GM12801 (cell line): ENCODE measurements at regions not wholly inside any gene's neighbourhood (a gene's known extent, or its start where the extent isn't known, plus 50 kb on each side); places are given as distances from the start of the nearest gene placed in this dataset.

Source experiments
- TF ChIP-seq, protein P1 (sequence below): IDR thresholded peaks from one replicate; pipeline ENCODE4 v1.5.1; 2011; ENCODE audit warnings: control low read depth; ENCODE audit not compliant: insufficient read length; ENCODE audit errors: extremely low read depth

DNA sequence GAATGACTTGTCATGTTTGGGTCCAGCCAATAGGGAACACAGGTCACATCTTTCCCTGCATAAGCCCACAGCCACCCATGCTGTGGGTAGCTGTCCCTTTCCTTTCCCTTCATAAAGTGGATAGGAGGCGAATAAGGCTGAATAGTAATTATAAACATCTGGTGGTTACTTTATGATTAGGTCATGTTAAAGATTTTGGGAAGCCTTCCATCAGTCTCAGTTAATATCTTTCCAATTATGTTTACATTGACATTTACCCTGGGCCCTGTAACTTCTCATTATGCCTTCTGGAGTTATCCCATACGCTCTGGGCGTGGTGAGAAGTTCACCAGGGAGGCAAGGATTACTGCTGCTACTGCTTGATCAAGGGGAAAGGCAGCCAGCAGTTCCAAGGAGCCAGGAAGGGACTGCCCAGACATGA is 197.2 kb downstream of the HLX start:
- TF ChIP-seq, protein P1, sequence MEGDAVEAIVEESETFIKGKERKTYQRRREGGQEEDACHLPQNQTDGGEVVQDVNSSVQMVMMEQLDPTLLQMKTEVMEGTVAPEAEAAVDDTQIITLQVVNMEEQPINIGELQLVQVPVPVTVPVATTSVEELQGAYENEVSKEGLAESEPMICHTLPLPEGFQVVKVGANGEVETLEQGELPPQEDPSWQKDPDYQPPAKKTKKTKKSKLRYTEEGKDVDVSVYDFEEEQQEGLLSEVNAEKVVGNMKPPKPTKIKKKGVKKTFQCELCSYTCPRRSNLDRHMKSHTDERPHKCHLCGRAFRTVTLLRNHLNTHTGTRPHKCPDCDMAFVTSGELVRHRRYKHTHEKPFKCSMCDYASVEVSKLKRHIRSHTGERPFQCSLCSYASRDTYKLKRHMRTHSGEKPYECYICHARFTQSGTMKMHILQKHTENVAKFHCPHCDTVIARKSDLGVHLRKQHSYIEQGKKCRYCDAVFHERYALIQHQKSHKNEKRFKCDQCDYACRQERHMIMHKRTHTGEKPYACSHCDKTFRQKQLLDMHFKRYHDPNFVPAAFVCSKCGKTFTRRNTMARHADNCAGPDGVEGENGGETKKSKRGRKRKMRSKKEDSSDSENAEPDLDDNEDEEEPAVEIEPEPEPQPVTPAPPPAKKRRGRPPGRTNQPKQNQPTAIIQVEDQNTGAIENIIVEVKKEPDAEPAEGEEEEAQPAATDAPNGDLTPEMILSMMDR = no peak

DNA sequence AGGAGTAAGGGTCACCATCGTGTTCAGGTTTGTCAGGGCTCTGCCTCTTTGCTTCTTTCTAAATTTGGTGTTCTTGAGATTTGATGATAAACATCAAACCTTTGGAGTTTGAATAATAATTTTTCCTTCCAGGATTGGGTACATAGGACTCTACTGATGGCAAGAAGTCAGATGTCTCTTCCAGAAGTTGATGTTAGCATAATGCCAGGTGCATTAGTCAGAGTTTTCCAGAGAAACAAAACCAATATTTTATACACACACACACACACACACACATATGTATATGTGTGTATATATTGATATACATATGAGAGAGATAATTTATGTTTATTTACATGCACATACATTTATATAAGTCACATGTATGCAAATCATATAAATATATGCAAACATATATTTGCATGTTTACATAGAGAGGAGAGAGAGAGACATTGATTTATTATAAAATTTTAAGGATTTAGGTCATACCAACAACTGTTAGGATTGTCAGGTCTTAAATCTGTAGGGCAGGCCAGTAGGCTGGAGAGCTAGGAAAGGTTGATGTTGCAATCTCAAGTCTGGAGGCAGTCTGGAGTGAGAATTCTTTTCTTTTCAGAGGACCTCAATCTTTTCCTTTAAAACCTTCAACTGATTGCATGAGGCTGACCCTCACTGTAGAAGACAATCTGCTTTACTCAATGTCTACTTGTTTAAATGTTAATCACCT is 199.2 kb downstream of the HLX start:
- TF ChIP-seq, protein P1 = no peak

- TF ChIP-seq, protein P1 = no peak
These were observed 204.7 kb downstream of the HLX start for GRCh38 chr1:221083902-221084301.

GRCh38 chr1:221084681-221085080 is 205.4 kb downstream of the HLX start:
- TF ChIP-seq, protein P1 = no peak

GRCh38 chr1:221085701-221086375 is 206.6 kb downstream of the HLX start:
- TF ChIP-seq, protein P1 = no peak

GRCh38 chr1:221087919-221088318 is 208.7 kb downstream of the HLX start:
- TF ChIP-seq, protein P1 = no peak

- TF ChIP-seq, protein P1 = no peak
These were observed 210.0 kb downstream of the HLX start for GRCh38 chr1:221089273-221089672.
